ENCODE measurements at regions not wholly inside any gene's neighbourhood (a gene's known extent, or its start where the extent isn't known, plus 50 kb on each side); places are given as distances from the start of the nearest gene placed in this dataset.

DNA sequence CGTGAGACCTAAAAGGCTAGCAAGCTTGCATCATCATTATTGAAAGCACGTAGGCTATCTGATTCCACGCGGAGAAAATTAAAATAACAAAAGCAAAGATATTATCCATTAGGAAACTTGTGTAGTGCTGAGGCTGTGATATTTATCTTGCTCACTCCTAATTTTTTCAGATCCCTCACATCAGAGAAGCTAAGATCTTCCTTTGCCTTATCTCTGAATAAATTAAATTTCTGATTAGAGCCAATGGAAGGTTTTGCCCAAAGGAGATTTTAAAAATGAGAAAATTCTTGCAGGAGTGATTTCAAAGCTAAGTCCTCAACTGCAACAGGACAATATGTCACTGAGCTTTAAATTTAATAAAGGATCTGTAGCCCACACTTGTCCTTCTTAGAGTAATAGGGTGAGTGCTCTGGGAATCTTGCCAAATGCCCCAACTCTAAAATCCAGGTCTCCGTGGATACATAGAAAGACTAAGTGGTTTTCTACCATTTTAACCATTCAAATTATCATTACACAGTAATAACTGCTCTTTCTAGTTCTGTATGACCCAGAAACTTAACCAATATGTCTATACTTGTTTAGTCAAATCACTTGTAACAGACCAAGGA, 295.0 kb downstream of the CAAP1 start:
- no peak for DNase-seq (ENCODE audit: low spot score)
- no peak for ATAC-seq

DNA sequence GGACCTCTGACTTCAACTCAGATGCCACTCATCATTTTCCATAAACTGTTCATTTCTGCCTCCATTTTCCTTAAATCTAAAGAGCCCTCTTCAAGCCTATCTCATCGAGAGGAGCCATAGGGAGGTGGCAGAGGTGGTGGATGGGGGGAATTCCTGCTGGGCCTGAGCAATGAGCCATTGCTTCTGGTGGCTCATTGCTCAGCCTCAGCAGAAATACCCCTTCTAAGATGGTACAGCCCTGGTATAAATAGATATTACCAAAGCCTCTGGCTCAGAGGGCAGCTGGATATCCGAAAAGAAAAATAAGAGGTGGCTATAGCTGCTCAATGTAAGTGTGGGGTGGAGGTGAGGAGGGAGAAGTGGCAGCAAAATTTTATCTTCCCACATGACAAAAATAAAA, 313.5 kb downstream of the CAAP1 start:
- no peak for ATAC-seq
- no peak for DNase-seq (ENCODE audit: low spot score)

DNA sequence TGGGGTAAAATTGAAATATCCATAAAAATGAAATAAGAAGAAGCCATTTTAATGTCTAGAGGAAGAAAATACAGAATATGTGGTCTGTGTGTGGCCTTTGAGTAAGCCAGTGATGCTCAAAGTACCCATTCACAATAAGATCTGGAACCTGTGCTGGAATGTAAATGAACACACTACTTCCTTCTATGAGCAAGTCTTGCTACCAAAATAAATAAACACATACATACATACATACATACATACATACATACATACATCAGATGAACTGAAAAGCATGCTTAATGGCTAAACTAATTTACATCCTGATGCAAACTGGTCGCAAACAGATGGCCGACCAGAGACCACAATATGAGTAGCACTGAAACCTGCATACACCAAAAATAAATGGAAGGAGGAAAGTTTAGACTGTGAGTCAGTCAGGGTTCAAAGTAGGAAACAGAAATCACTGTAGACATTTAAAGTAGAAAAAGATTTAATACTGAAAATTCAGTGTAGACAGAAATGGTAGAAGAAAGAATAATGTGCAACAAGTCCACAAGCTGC, 317.6 kb downstream of the CAAP1 start:
- DNase-seq (ENCODE audit: low spot score) = no peak
- no peak for ATAC-seq

DNA sequence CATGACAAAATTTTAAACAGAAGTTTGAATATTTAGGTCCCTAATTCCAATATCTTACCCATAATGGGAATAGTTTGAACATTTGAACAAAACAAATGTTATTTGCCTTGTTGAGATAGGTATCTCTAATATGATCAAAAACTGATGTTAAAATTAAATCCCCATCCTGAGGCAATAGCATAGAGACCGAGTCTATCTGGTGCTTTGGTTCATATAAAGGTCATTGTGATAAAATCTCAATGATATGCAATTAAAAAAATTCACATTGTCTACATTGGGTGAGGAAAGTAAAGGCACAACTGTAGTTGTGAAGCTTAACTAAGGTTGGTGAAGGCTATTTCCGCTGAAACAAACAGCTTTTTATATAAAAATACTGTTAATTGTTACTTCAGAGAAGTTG, 318.3 kb downstream of the CAAP1 start:
- ATAC-seq (no peak), DNase-seq (ENCODE audit: low spot score) (no peak)

DNA sequence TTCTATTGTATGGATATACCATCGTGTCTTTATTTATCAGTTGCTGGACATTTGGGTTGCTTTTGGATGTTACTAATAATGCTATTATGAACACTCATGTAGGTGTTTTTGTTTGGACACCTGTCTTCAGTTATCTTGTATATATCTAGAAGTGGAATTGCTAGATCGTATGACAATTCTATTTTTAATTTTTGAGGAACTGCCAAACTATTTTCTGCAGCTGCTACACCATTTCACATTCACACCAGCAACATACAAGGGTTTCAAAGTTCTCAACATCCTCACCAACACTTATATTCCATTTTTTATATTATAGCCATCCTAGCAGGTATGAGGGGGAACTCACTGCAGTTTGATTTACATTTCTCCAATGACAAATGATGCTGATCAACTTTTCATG, 324.6 kb downstream of the CAAP1 start:
- DNase-seq (ENCODE audit: low spot score) (no peak), ATAC-seq (no peak)

- no peak for ATAC-seq
- DNase-seq (ENCODE audit: low spot score) = no peak
Observed at GRCh38 chr9:26566141-26566540, 326.5 kb downstream of the CAAP1 start.

DNA sequence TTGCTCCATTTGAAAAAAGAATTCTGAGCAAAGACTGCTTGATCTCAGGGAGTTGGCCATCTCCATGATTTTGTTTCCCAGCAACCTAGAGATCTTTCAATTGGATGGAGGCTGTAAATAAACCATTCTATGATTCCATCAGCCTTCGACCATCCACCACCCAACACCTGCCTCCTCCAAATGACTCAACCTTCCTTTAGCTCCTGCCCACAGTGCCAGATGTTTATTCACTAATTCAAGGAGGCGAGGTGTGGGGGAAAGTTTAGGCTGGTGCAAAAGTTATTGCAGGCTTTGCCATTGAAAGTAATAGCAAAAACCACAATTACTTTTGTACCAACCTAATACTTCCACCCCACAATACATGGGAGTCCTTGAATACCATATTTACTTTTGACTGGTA, 327.5 kb downstream of the CAAP1 start:
- ATAC-seq = no peak
- no peak for DNase-seq (ENCODE audit: low spot score)

DNA sequence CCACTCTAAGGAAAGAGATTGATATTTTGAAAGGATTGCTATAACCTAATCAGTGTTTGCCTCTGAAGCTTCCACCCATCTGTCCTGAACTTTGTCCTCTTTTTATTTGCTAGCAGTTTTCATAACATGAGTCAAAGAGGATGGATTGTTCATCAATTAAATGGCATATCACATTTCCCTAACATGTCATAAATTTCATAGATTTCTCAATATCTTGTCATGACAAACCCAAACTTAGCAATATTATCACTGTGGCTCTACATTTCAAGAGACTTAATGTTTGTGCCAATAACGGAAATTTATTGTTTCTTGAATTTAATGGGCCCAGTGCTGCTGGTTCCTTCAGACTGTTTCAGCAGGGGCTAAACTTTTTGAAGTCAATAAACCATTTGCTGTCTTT, 330.3 kb downstream of the CAAP1 start:
- DNase-seq (ENCODE audit: low spot score) = no peak
- no peak for ATAC-seq

DNA sequence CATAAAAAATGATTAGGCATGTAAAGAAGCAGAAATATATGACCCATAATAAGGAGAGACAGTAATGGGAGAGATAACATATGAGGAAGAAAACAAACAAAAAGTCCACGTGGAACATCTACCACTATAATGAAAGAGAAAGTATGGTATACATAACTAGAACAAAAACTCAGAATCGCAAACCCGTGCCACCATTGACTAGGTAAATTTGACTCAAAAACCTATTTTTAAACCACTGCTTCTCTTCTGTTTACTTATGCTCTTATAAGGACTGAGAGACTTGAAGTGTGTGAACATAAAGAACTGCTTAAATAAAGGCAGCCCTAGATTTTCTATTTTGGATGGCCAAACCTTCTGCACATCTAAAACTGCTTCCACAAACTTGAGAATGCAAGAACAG, 330.7 kb downstream of the CAAP1 start:
- DNase-seq (ENCODE audit: low spot score) (no peak), ATAC-seq (no peak)

GRCh38 chr9:26559506-26559905, 333.1 kb downstream of the CAAP1 start:
- no peak for ATAC-seq

GRCh38 chr9:26551971-26552370, 340.6 kb downstream of the CAAP1 start:
- ATAC-seq (no peak), DNase-seq (ENCODE audit: low spot score) (no peak)

More at GRCh38 chr9:26559506-26559905, 333.1 kb downstream of the CAAP1 start:
- DNase-seq (ENCODE audit: low spot score) = no peak

DNA sequence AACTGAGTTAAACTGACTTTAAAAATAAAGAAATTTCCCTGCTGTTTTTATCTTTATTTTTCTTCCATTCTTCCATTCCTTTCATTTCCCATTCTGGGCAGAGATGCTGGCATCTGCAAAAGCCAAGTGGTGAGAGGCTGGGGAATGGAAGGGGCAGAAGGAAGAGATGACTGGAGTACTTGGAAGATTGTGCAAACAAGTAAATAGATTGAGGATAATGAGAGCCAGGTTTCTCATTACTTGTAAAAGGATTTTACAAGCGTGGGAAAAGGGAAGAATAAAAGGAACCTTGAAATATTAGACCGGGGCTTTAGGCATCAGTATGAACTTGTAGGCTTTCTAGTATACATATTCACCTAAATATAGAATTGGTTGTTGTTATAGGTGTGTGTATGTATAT, 341.2 kb downstream of the CAAP1 start:
- ATAC-seq = no peak
- DNase-seq (ENCODE audit: low spot score) = no peak

GRCh38 chr9:26548781-26549290, 343.8 kb downstream of the CAAP1 start:
- no peak for ATAC-seq
- DNase-seq (ENCODE audit: low spot score) = no peak

- DNase-seq (ENCODE audit: low spot score) = no peak
- no peak for ATAC-seq
Observed at GRCh38 chr9:26539867-26540493, 352.6 kb downstream of the CAAP1 start.

DNA sequence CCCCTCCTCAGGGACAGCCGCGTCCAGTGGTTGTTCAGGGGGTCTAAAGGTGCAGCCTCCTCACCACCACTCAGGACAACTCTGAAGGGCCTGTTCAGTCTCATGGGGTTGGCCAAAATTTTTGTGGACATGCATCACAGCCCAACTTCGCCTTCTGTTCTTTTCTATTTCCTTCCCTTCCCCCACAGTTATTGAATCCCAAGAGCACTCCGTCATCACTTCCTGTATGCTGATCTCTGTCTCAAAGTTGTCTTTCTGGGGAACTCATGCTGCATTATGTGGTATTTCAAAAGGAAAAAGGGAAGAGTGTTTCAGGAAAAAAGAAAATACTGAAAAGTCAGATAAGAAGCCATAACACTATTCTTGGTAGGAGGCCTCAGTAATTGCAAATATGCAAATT, 355.4 kb downstream of the CAAP1 start:
- DNase-seq (ENCODE audit: low spot score) (no peak), ATAC-seq (no peak)

GRCh38 chr9:26535151-26535550, 357.5 kb downstream of the CAAP1 start:
- ATAC-seq (no peak), DNase-seq (ENCODE audit: low spot score) (no peak)

DNA sequence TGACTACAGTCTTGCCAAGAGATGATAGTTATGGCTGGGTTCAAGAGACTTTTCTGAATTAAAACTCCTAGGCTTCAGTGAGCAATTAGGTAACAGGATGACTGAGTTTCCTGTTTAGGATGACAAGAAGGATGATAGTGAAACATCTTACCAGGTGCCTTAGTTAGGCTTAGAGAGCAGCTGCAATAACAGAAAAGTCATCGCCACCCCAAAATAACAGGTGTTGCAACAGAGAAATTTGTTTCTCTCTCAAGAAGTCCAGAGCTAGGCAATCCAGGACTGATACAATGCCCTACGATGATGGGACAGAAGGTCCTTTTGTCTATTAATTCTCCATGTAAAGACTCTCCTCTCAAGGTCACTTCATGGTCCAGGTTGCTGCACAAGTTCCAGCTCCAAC, 361.8 kb downstream of the CAAP1 start:
- ATAC-seq (no peak), DNase-seq (ENCODE audit: low spot score) (no peak)

- no peak for ATAC-seq
Observed at GRCh38 chr9:26527931-26528330, 364.7 kb downstream of the CAAP1 start.

DNA sequence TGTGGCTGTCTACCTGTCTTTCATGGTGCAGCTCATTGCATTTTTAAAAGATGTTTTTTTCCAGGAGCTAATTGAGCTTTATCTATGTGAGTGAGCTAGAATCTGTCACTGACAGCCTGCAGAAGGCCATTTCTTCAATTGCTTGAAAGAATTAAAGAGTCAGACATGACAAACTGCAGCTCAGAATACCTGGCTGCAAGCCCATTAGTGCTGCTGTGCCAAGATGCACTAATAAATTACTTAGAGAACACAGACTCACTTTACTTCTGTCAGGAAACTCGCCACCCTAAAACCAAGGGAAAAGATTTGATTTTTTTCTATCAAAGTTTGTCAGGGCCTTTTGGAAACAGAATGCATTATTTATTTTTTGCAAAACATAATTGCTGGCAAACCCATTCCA, 368.3 kb downstream of the CAAP1 start:
- DNase-seq (ENCODE audit: low spot score) = no peak
- no peak for ATAC-seq

More at GRCh38 chr9:26527931-26528330, 364.7 kb downstream of the CAAP1 start:
- no peak for DNase-seq (ENCODE audit: low spot score)

- no peak for DNase-seq (ENCODE audit: low spot score)
- ATAC-seq = no peak
Observed at GRCh38 chr9:26523577-26523976, 369.0 kb downstream of the CAAP1 start.

DNA sequence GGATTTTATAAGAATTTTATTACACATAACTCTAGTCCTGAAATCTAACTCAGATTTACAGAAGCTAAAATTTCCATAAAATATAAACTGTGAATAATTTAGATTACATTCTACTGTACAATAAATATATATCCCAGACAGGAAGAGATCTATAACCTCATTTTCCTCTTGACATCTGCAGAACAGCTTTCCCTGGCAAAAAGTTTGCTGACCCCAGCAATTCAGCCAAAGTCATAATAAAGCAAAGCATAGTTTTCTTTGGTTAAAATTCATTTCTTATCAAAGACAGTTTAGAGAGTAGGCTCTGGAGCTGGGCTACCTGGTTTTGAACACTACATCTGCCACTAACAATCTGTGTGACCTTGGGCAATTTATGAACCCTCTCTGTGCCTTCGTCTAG, 372.5 kb downstream of the CAAP1 start:
- no peak for ATAC-seq

DNA sequence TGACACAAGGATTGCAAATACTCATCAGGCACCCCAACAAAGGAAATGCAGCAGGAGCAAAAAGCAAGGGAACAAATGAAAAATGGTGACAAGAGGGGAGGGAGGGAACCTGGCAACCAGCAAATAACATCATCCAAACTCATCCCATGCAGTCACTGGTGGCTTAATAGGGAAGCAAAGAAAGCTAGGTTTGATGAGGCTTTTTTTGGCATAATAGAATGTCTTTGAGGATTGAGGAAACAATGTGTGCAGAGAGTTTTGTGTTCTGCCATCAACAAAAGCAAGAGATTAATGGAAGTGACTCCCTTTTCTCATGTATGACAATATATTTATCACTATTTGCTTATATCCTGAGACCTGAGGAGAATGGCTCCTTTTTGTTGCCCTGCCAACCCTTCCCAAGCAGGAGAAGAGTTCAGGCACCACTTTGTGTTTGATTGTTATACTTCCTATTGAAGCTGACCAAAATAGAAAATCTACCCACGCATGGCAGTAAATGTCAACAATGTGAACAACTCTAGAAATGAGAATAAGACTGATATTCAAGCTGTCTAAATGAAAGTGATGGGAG, 375.7 kb downstream of the CAAP1 start:
- DNase-seq (ENCODE audit: low spot score) = no peak
- no peak for ATAC-seq

More for the DNA sequence above, 372.5 kb downstream of the CAAP1 start:
- no peak for DNase-seq (ENCODE audit: low spot score)

Data from left lobe of liver (tissue), 2 donors.